K562 (cell line): ENCODE measurements at regions not wholly inside any gene's neighbourhood (a gene's known extent, or its start where the extent isn't known, plus 50 kb on each side); places are given as distances from the start of the nearest gene placed in this dataset.

ENCODE experiments used
- ARID1B ChIP-seq: fragments of 450-650 bp; IDR thresholded peaks from 2 replicates; pipeline ENCODE4 v1.6.1; 2016; ENCODE audit warnings: antibody characterized with exemption, mild to moderate bottlenecking, inconsistent platforms
- BRCA1 ChIP-seq, 2 experiments: fragments of 450-650 bp in 1 of 2; sonication (generic) in 1 of 2; formaldehyde crosslinking in 1 of 2; IDR thresholded peaks; 2 replicates each; pipeline versions ENCODE4 v1.5.0 to v1.6.1; 2017 to 2020; ENCODE audit warnings: mild to moderate bottlenecking in 1 of 2, missing genetic modification reagents in 1 of 2
- CHD4 ChIP-seq: fragments of 200-600 bp; sonication (generic); IDR thresholded peaks from 3 replicates; pipeline ENCODE4 v1.6.1; 2012; ENCODE audit warnings: low read depth, mild to moderate bottlenecking, mixed read lengths, low read length, inconsistent platforms; ENCODE audit not compliant: insufficient read depth, insufficient replicate concordance, poor library complexity, severe bottlenecking
- E2F8 ChIP-seq: fragments of 450-650 bp; IDR thresholded peaks from 2 replicates; pipeline ENCODE4 v1.7.1; 2018; ENCODE audit warnings: mild to moderate bottlenecking, low read depth; ENCODE audit not compliant: partially characterized antibody
- EP300 ChIP-seq: IDR thresholded peaks from 2 replicates; pipeline ENCODE4 v1.6.1; 2012; ENCODE audit warnings: low read length, improper control_type of control experiment
- FOXJ3 ChIP-seq: sonication (generic); formaldehyde crosslinking; IDR thresholded peaks from 2 replicates; pipeline ENCODE4 v1.4.0; 2020; ENCODE audit warnings: mild to moderate bottlenecking, missing genetic modification reagents
- FOXM1 ChIP-seq, 2 experiments: fragments of 450-650 bp in 1 of 2; sonication (generic) in 1 of 2; formaldehyde crosslinking in 1 of 2; IDR thresholded peaks; 2 replicates each; pipeline versions ENCODE4 v1.6.1 to v1.9.0; 2017 to 2022; ENCODE audit warnings: low read depth in 2 of 2, mild to moderate bottlenecking in 2 of 2, missing genetic modification reagents in 1 of 2, moderate library complexity in 1 of 2
- KLF13 ChIP-seq: fragments of 450-650 bp; IDR thresholded peaks from 2 replicates; pipeline ENCODE4 v1.6.1; 2016; ENCODE audit warnings: missing genetic modification characterization, low read depth, mild to moderate bottlenecking, missing compliant biosample characterization, moderate library complexity, borderline replicate concordance
- MAFK ChIP-seq: IDR thresholded peaks from 2 replicates; pipeline ENCODE4 v1.6.1; 2011; ENCODE audit warnings: low read length, improper control_type of control experiment
- MTA3 ChIP-seq: fragments of 450-650 bp; formaldehyde crosslinking; IDR thresholded peaks from 2 replicates; pipeline ENCODE4 v1.6.1; 2017; ENCODE audit warnings: mild to moderate bottlenecking, borderline replicate concordance
- NEUROD1 ChIP-seq: fragments of 150-350 bp; IDR thresholded peaks from 2 replicates; pipeline ENCODE4 v1.6.1; 2014; ENCODE audit warnings: borderline replicate concordance, low read length, low read depth; ENCODE audit not compliant: partially characterized antibody
- RFX7 ChIP-seq: fragments of 250-450 bp; sonication (Bioruptor Pico); IDR thresholded peaks from 2 replicates; pipeline ENCODE4 v1.5.1; 2021; ENCODE audit warnings: mild to moderate bottlenecking
- SNAPC5 ChIP-seq: fragments of 250-450 bp; sonication (Bioruptor Pico); IDR thresholded peaks from 2 replicates; pipeline ENCODE4 v1.8.0; 2021; ENCODE audit warnings: moderate library complexity, mild to moderate bottlenecking, inconsistent platforms
- SRSF9 ChIP-seq: fragments of 200-400 bp; formaldehyde crosslinking; IDR thresholded peaks from 2 replicates; pipeline ENCODE4 v1.6.1; 2017; ENCODE audit warnings: low read depth, low read length, borderline replicate concordance
- TCF7 ChIP-seq: sonication (generic); IDR thresholded peaks from 2 replicates; pipeline ENCODE4 v1.6.1; 2016; ENCODE audit warnings: antibody characterized with exemption, borderline replicate concordance
- TEAD2 ChIP-seq: fragments of 450-650 bp; IDR thresholded peaks from 2 replicates; pipeline ENCODE4 v1.6.1; 2016; ENCODE audit warnings: missing genetic modification characterization, control low read depth, missing compliant biosample characterization
- TEAD4 ChIP-seq, 2 experiments: sonication (generic) in 1 of 2; formaldehyde crosslinking in 1 of 2; IDR thresholded peaks; 2 replicates each; pipeline versions ENCODE4 v1.6.1 to v1.8.0; 2012 to 2022; ENCODE audit warnings: borderline replicate concordance in 1 of 2, inconsistent platforms in 1 of 2, low read length in 1 of 2, mild to moderate bottlenecking in 1 of 2, missing genetic modification reagents in 1 of 2
- TFAM ChIP-seq: fragments of 250-450 bp; sonication (Bioruptor Pico); conservative IDR thresholded peaks from 2 replicates; pipeline ENCODE4 v1.5.0; 2021; ENCODE audit warnings: mild to moderate bottlenecking, moderate library complexity
- TF ChIP-seq, protein P1 (sequence below): fragments of 250-450 bp; sonication (Bioruptor Pico); IDR thresholded peaks from 2 replicates; pipeline ENCODE4 v1.4.0; 2020; ENCODE audit warnings: mild to moderate bottlenecking, moderate library complexity
- TF ChIP-seq, protein P2 (sequence below), 2 experiments: fragments of 200-800 bp in 1 of 2; sonication (Bioruptor generic) in 1 of 2; sonication (generic) in 1 of 2; formaldehyde crosslinking in 1 of 2; IDR thresholded peaks in 1 of 2; conservative IDR thresholded peaks in 1 of 2; 2 replicates each; pipeline versions ENCODE4 v1.5.0 to v1.6.1; 2016 to 2020; ENCODE audit warnings: missing compliant biosample characterization in 1 of 2, missing genetic modification characterization in 1 of 2, missing genetic modification reagents in 1 of 2

GRCh38 chr12:105880824-105881388 lies 257.8 kb downstream of the NUAK1 start (continued):
- TF ChIP-seq SRSF9 (no peak), KLF13 (tag) (no peak), BRCA1 (IDR thresholded peaks at IDR 0.05) (no peak), BRCA1 (CRISPR knock-in tag; IDR thresholded peaks at IDR 0.05) (no peak), FOXJ3 (CRISPR knock-in tag) (no peak), MTA3 (no peak), RFX7 (CRISPR knock-in tag) (no peak), NEUROD1 (no peak), SNAPC5 (no peak), TFAM (no peak), FOXM1 (IDR thresholded peaks at IDR 0.05; ENCODE audit: low read depth) (0 out of 2 replicates have a peak, but pooled peaks have one; percentile 30), FOXM1 (CRISPR knock-in tag; IDR thresholded peaks at IDR 0.05; ENCODE audit: low read depth) (no peak), E2F8 (no peak), MAFK (no peak), TEAD2 (tag) (no peak), TEAD4 (IDR thresholded peaks at IDR 0.05; ENCODE audit: low read length) (peak; percentile 53; the same call in 1 of the 2 replicates), TEAD4 (CRISPR knock-in tag; IDR thresholded peaks at IDR 0.05; ENCODE audit: borderline replicate concordance) (no peak), CHD4 (no peak), TCF7 (no peak), ARID1B (peak; percentile 77), EP300 (peak; percentile 69; the same call in 1 of the 2 replicates)
- TF ChIP-seq, protein P1, sequence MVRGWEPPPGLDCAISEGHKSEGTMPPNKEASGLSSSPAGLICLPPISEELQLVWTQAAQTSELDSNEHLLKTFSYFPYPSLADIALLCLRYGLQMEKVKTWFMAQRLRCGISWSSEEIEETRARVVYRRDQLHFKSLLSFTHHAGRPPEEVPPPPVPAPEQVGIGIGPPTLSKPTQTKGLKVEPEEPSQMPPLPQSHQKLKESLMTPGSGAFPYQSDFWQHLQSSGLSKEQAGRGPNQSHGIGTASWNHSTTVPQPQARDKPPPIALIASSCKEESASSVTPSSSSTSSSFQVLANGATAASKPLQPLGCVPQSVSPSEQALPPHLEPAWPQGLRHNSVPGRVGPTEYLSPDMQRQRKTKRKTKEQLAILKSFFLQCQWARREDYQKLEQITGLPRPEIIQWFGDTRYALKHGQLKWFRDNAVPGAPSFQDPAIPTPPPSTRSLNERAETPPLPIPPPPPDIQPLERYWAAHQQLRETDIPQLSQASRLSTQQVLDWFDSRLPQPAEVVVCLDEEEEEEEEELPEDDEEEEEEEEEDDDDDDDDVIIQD (CRISPR knock-in tag) = no peak
- TF ChIP-seq, protein P2, sequence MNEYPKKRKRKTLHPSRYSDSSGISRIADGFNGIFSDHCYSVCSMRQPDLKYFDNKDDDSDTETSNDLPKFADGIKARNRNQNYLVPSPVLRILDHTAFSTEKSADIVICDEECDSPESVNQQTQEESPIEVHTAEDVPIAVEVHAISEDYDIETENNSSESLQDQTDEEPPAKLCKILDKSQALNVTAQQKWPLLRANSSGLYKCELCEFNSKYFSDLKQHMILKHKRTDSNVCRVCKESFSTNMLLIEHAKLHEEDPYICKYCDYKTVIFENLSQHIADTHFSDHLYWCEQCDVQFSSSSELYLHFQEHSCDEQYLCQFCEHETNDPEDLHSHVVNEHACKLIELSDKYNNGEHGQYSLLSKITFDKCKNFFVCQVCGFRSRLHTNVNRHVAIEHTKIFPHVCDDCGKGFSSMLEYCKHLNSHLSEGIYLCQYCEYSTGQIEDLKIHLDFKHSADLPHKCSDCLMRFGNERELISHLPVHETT (CRISPR knock-in tag; conservative IDR thresholded peaks at IDR 0.05 in 1 of 2, IDR thresholded peaks at IDR 0.05 in 1 of 2) = no peak
